ENCODE measurements at regions not wholly inside any gene's neighbourhood (a gene's known extent, or its start where the extent isn't known, plus 50 kb on each side); places are given as distances from the start of the nearest gene placed in this dataset.

GRCh38 chr17:72512649-72513556 lies 392.1 kb downstream of the SOX9 start:
- no peaks in the 10 kb centered on the region for H3K27me3 ChIP-seq (replicated peaks; ENCODE audit: insufficient read depth, low read depth, low read length, poor library complexity)
- no peak for TF ChIP-seq EZH2 (IDR thresholded peaks at IDR 0.05; ENCODE audit: borderline replicate concordance, low read depth, low read length, poor library complexity, severe bottlenecking)
- TF ChIP-seq, protein P1, sequence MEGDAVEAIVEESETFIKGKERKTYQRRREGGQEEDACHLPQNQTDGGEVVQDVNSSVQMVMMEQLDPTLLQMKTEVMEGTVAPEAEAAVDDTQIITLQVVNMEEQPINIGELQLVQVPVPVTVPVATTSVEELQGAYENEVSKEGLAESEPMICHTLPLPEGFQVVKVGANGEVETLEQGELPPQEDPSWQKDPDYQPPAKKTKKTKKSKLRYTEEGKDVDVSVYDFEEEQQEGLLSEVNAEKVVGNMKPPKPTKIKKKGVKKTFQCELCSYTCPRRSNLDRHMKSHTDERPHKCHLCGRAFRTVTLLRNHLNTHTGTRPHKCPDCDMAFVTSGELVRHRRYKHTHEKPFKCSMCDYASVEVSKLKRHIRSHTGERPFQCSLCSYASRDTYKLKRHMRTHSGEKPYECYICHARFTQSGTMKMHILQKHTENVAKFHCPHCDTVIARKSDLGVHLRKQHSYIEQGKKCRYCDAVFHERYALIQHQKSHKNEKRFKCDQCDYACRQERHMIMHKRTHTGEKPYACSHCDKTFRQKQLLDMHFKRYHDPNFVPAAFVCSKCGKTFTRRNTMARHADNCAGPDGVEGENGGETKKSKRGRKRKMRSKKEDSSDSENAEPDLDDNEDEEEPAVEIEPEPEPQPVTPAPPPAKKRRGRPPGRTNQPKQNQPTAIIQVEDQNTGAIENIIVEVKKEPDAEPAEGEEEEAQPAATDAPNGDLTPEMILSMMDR (conservative IDR thresholded peaks at IDR 0.05; ENCODE audit: low read depth, low read length): no peak
- H3K4me3 ChIP-seq (ENCODE audit: low read depth, low read length, poor library complexity, severe bottlenecking): no peak overlapping the region
- BruUV-seq (replicated peaks): no TSS peak
- ChIA-PET POLR2A (ENCODE audit: low non-redundant PET) (interaction anchor here (0.9 kb wide), 1 partner anchor 392 kb away, joined by 4 read pairs; the partner anchor contains the start of gene SOX9), CTCF (interaction anchor here (0.6 kb wide), 1 partner anchor 172 kb away, joined by 4 read pairs; no protein-coding TSS in a partner anchor)
- intact Hi-C loops (cut with micrococcal nuclease; ENCODE audit: unreplicated experiment): no loop called here
- H3K9me3 ChIP-seq (ENCODE audit: low read depth, low read length, poor library complexity, severe bottlenecking): no peaks in the 10 kb centered on the region
- H3K4me1 ChIP-seq (ENCODE audit: insufficient read depth, low read length, poor library complexity, severe bottlenecking): peaks cover 10% of the 10 kb centered on the region
- no peak overlapping the region for H3K27ac ChIP-seq (ENCODE audit: low read depth, low read length, poor library complexity, severe bottlenecking)
- DNase-seq (ENCODE audit: low spot score): no peak
- H3K36me3 ChIP-seq (ENCODE audit: insufficient read depth, low read length, poor library complexity, severe bottlenecking): no peaks in the 10 kb centered on the region

DNA sequence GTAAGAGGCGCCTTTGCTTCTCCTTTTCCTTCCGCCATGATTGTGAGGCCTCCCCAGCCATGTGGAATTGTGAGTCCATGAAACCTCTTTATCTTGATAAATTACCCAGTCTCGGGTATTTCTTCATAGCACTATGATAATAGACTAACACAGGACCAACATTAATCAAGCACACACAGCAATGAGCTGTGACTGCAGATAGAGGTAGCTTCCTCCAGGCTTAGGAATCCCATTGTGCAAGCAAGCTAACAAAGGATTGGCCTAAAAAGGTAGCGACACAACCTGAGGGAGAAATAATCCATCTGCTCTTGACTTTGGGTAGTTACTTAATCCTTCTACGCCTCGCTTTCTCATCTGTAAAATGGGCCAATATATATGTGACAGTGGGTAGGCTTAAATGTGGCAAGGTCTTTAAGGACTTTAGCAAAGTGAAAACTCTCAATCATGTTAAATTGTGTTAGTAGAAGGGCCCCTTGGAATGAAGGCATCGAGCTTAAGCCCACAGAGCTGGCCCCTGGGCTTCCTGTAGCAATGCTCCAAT lies 393.6 kb downstream of the SOX9 start:
- CTCF ChIA-PET: interaction anchor here (0.6 kb wide), 1 partner anchor 53 kb away, joined by 10 read pairs; no protein-coding TSS in a partner anchor
- POLR2A ChIA-PET (ENCODE audit: low non-redundant PET): no interaction called here

DNA sequence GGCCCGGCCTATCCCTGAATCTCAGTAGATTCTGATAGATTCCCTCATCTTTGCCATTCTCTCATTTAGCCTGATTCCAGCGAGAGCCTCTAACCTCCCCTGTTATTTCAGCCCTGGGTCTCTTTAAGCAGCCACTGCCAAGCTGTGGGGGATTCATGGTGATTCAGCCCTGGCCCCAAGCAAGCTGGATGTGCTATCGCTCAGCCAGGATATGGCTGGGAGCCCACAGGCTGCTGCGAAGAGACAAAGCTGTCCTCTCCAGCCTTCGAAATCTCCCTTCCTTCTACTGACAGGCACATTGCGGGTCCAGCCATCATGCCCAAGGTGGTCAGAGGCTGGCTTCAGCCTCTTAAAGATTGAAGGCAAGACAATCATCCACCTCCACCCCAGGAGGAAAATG lies 394.1 kb downstream of the SOX9 start:
- ChIA-PET CTCF (interaction anchor here (0.6 kb wide), 1 partner anchor 53 kb away, joined by 10 read pairs; no protein-coding TSS in a partner anchor), POLR2A (ENCODE audit: low non-redundant PET) (no interaction called here)
- Histone ChIP-seq H3K4me3 (ENCODE audit: low read depth, low read length, poor library complexity, severe bottlenecking) (no peak overlapping the region), H3K9me3 (ENCODE audit: low read depth, low read length, poor library complexity, severe bottlenecking) (no peaks in the 10 kb centered on the region), H3K36me3 (ENCODE audit: insufficient read depth, low read length, poor library complexity, severe bottlenecking) (no peaks in the 10 kb centered on the region), H3K27ac (ENCODE audit: low read depth, low read length, poor library complexity, severe bottlenecking) (no peak overlapping the region), H3K27me3 (replicated peaks; ENCODE audit: insufficient read depth, low read depth, low read length, poor library complexity) (no peaks in the 10 kb centered on the region), H3K4me1 (ENCODE audit: insufficient read depth, low read length, poor library complexity, severe bottlenecking) (peaks cover 8% of the 10 kb centered on the region)
- TF ChIP-seq, protein P1 (conservative IDR thresholded peaks at IDR 0.05; ENCODE audit: low read depth, low read length): no peak
- TF ChIP-seq EZH2 (IDR thresholded peaks at IDR 0.05; ENCODE audit: borderline replicate concordance, low read depth, low read length, poor library complexity, severe bottlenecking): no peak
- no TSS peak for BruUV-seq (replicated peaks)
- DNase-seq (ENCODE audit: low spot score): no peak
- intact Hi-C loops (cut with micrococcal nuclease; ENCODE audit: unreplicated experiment): loop anchor here (5.0 kb wide), 1 partner anchor 88 kb away; no protein-coding TSS in a partner anchor

More for the DNA sequence above, 393.6 kb downstream of the SOX9 start:
- no peak for DNase-seq (ENCODE audit: low spot score)
- Histone ChIP-seq H3K27ac (ENCODE audit: low read depth, low read length, poor library complexity, severe bottlenecking) (no peak overlapping the region), H3K27me3 (replicated peaks; ENCODE audit: insufficient read depth, low read depth, low read length, poor library complexity) (no peaks in the 10 kb centered on the region), H3K4me3 (ENCODE audit: low read depth, low read length, poor library complexity, severe bottlenecking) (no peak overlapping the region), H3K36me3 (ENCODE audit: insufficient read depth, low read length, poor library complexity, severe bottlenecking) (no peaks in the 10 kb centered on the region), H3K9me3 (ENCODE audit: low read depth, low read length, poor library complexity, severe bottlenecking) (no peaks in the 10 kb centered on the region), H3K4me1 (ENCODE audit: insufficient read depth, low read length, poor library complexity, severe bottlenecking) (peaks cover 10% of the 10 kb centered on the region)
- BruUV-seq (replicated peaks): no TSS peak
- no peak for TF ChIP-seq EZH2 (IDR thresholded peaks at IDR 0.05; ENCODE audit: borderline replicate concordance, low read depth, low read length, poor library complexity, severe bottlenecking)
- TF ChIP-seq, protein P1 (conservative IDR thresholded peaks at IDR 0.05; ENCODE audit: low read depth, low read length): no peak
- intact Hi-C loops (cut with micrococcal nuclease; ENCODE audit: unreplicated experiment): no loop called here

All from A673 (cell line).